GM23248 (cell line): ENCODE measurements at regions not wholly inside any gene's neighbourhood (a gene's known extent, or its start where the extent isn't known, plus 50 kb on each side); places are given as distances from the start of the nearest gene placed in this dataset.

ENCODE experiments used
- DNase-seq: peaks from one replicate; pipeline ENCODE4 v3.0.0-alpha.2; 2015
- H2AFZ ChIP-seq: fragments of 200-600 bp; sonication (generic); 2 replicates; pipeline ENCODE4 v1.6.1; 2016; ENCODE audit warnings: antibody characterized with exemption
- H3F3A ChIP-seq: fragments of 200-600 bp; sonication (generic); 2 replicates; pipeline ENCODE4 v1.6.1; 2016; ENCODE audit warnings: mild to moderate bottlenecking, antibody characterized with exemption, mixed run types; ENCODE audit not compliant: insufficient read depth
- H3K27ac ChIP-seq: fragments of 200-600 bp; sonication (generic); 2 replicates; pipeline ENCODE4 v1.5.1; 2016; ENCODE audit warnings: mild to moderate bottlenecking
- H3K27me3 ChIP-seq: fragments of 200-600 bp; sonication (generic); replicated peaks from 2 replicates; pipeline ENCODE4 v1.6.1; 2016; ENCODE audit warnings: mild to moderate bottlenecking; ENCODE audit not compliant: insufficient read depth
- H3K36me3 ChIP-seq: fragments of 200-600 bp; sonication (generic); 2 replicates; pipeline ENCODE4 v1.6.1; 2016; ENCODE audit warnings: low read depth, mild to moderate bottlenecking
- H3K4me1 ChIP-seq: fragments of 200-600 bp; sonication (generic); 2 replicates; pipeline ENCODE4 v1.6.1; 2016; ENCODE audit warnings: mild to moderate bottlenecking; ENCODE audit not compliant: insufficient read depth
- H3K4me2 ChIP-seq: fragments of 200-600 bp; sonication (generic); one replicate; pipeline ENCODE4 v1.6.1; 2016; ENCODE audit warnings: mild to moderate bottlenecking; ENCODE audit not compliant: unreplicated experiment
- H3K4me3 ChIP-seq: fragments of 200-600 bp; sonication (generic); 2 replicates; pipeline ENCODE4 v1.5.1; 2016; ENCODE audit warnings: mild to moderate bottlenecking
- H3K79me2 ChIP-seq: fragments of 200-600 bp; sonication (generic); 2 replicates; pipeline ENCODE4 v1.6.1; 2016; ENCODE audit warnings: mild to moderate bottlenecking; ENCODE audit not compliant: insufficient read depth
- H3K9ac ChIP-seq: fragments of 200-600 bp; sonication (generic); 2 replicates; pipeline ENCODE4 v1.6.1; 2016; ENCODE audit warnings: mild to moderate bottlenecking
- H3K9me2 ChIP-seq: fragments of 200-600 bp; sonication (generic); 2 replicates; pipeline ENCODE4 v1.6.1; 2016; ENCODE audit warnings: mixed run types, mild to moderate bottlenecking, moderate library complexity; ENCODE audit not compliant: insufficient read depth
- H3K9me3 ChIP-seq: fragments of 200-600 bp; sonication (generic); one replicate; pipeline ENCODE4 v1.6.1; 2017; ENCODE audit warnings: low read depth
- H4K20me1 ChIP-seq: fragments of 200-600 bp; sonication (generic); 2 replicates; pipeline ENCODE4 v1.6.0; 2016; ENCODE audit not compliant: insufficient read depth
- EZH2 ChIP-seq: fragments of 200-600 bp; sonication (generic); IDR thresholded peaks from 2 replicates; pipeline ENCODE4 v1.6.1; 2018; ENCODE audit warnings: antibody characterized with exemption, mild to moderate bottlenecking; ENCODE audit not compliant: insufficient read depth, poor library complexity, severe bottlenecking
- EZH2phosphoT487 ChIP-seq: fragments of 200-600 bp; sonication (generic); IDR thresholded peaks from 2 replicates; pipeline ENCODE4 v1.6.1; 2018; ENCODE audit warnings: antibody characterized with exemption, moderate library complexity, mild to moderate bottlenecking, low read depth; ENCODE audit not compliant: insufficient read depth
- WGBS, 2 experiments: methylation state at CpG; one replicate each; pipeline ENCODE4 v1.1.6; 2015 to 2017; ENCODE audit warnings: low lambda C conversion rate in 2 of 2, low coverage in 1 of 2; ENCODE audit errors: missing lambda C conversion rate in 2 of 2; 5-methylcytosine and 5-hydroxymethylcytosine counted together
- in situ Hi-C: fragments of 300-500 bp; cut with MboI; formaldehyde crosslinking; loops from 2 replicates; pipeline ENCODE4 v1.15.0; 2020

DNA sequence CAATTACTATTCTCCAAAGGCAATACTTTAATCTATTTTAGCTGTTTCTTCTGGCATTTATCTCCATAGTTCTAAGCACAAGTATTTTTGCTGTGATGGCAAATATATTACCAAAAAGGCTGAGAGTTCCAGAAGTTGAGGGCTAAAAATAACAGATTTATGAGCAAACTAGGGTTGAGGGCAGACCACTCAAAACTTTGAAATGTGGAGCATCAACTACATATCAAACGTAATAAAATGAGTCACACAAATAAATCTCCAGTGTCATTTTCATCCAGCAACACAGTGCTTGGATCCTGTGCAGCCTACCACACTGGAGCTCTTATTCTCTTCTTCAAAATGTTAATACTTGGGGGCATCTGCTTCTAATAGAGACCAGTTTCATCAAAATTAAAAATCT is 163.9 kb downstream of the HS3ST1 start:
- no peak overlapping the region for H3K27ac ChIP-seq
- H2AFZ ChIP-seq, result no peak overlapping the region
- no peaks in the 10 kb centered on the region for H3K9me3 ChIP-seq
- H3K9ac ChIP-seq, result no peak overlapping the region
- H4K20me1 ChIP-seq, result no peaks in the 10 kb centered on the region
- 0% methylated on average over 1 of the region's 1 CpG for WGBS, 2 experiments
- no peak for TF ChIP-seq EZH2
- TF ChIP-seq EZH2phosphoT487, result no peak
- H3K9me2 ChIP-seq, result no peaks in the 10 kb centered on the region
- no peak overlapping the region for H3K4me2 ChIP-seq
- H3K79me2 ChIP-seq, result no peaks in the 10 kb centered on the region
- no peaks in the 10 kb centered on the region for H3K27me3 ChIP-seq
- DNase-seq, result no peak
- H3K4me3 ChIP-seq, result no peak overlapping the region
- in situ Hi-C loops, result no loop called here
- no peaks in the 10 kb centered on the region for H3K36me3 ChIP-seq
- no peaks in the 10 kb centered on the region for H3K4me1 ChIP-seq
- no peaks in the 10 kb centered on the region for H3F3A ChIP-seq

DNA sequence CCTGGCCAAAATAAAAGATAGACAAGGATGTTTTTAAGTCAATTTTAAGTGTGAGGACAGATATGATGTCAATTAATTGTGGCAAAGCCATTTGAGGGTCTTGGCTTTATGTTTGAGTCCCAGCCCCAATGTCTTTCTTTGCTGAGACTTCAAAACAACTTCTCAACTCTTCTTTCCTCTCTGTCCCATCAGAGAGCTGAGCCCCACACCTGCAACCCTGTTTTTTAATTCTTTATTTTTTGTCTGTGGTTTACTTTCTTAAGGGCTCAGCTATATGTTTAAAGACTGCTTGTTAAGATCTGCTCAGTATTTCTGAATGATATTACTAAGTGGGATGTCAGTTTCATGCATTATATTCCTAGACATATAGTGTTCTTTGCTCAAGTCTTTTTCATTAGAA is 164.3 kb downstream of the HS3ST1 start:
- Histone ChIP-seq H4K20me1 (no peaks in the 10 kb centered on the region), H3K4me3 (no peak overlapping the region), H3K9me2 (no peaks in the 10 kb centered on the region), H3K27me3 (no peaks in the 10 kb centered on the region), H3K9ac (no peak overlapping the region), H2AFZ (no peak overlapping the region), H3K27ac (no peak overlapping the region), H3K9me3 (no peaks in the 10 kb centered on the region), H3K4me1 (no peaks in the 10 kb centered on the region), H3F3A (no peaks in the 10 kb centered on the region), H3K4me2 (no peak overlapping the region), H3K79me2 (no peaks in the 10 kb centered on the region), H3K36me3 (no peaks in the 10 kb centered on the region)
- no peak for TF ChIP-seq EZH2phosphoT487
- TF ChIP-seq EZH2, result no peak
- DNase-seq, result no peak
- in situ Hi-C loops, result no loop called here

DNA sequence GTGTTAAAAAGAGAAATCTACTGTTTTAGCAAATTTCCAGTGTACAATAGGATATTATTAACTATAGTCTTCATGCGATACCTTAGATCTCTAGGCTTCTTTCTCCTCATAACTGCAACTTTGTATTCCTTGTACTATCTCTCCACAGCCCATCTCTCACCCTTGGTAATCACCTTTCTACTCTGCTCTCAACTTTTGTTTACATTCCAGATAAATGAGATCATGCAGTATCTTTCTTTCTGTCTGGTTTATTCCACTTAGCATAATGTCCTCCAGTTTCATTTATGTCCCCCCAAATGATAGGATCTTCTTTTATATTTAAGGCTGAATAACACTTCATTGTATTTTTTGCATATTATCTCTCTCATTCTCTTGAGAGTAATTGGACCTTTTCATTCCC is 165.5 kb downstream of the HS3ST1 start:
- Histone ChIP-seq H3F3A (no peaks in the 10 kb centered on the region), H3K9me2 (no peaks in the 10 kb centered on the region), H3K9me3 (no peaks in the 10 kb centered on the region), H3K27ac (no peak overlapping the region), H3K9ac (no peak overlapping the region), H3K4me1 (no peaks in the 10 kb centered on the region), H3K79me2 (no peaks in the 10 kb centered on the region), H2AFZ (no peak overlapping the region), H4K20me1 (no peaks in the 10 kb centered on the region), H3K4me2 (no peak overlapping the region), H3K27me3 (no peaks in the 10 kb centered on the region), H3K4me3 (no peak overlapping the region), H3K36me3 (no peaks in the 10 kb centered on the region)
- in situ Hi-C loops, result no loop called here
- DNase-seq, result no peak
- WGBS, 2 experiments, result 9 to 44% methylated on average over 1 of the region's 1 CpG
- no peak for TF ChIP-seq EZH2phosphoT487

DNA sequence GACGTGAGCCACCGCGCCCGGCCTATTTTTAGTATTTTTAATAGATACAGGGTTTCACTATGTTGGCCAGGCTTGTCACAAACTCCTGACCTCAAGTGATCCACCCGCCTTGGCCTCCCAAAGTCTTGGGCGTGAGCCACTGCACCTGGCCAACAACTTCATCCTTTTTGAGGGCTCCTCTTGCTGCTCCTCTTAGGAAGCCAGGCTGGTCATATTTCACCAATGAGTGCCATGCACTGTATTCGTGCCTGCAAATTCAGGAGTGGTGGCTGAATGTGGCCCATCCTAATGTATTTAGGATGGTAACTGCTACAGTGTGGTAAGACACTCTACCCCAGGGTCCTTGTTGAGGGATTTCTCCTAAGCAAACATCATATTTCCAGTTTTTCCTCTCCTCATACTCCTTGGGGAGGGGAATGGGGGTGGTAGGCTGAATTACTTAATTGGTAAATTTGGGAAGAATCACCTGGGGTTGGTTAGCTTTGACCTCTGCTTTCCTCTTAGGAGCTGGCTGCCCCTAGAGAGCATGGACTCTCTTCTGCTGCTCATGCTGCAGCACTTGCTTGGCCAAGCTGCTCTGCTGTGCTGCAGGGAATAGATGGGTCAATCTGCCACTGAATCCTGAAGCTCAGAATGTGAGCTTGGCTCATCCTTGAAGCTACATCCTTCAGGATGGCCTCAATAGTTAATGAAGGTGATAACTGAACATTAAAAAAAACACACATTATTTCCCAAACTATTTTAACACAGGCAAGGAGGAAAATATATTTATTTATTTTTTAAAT is 167.4 kb downstream of the HS3ST1 start:
- TF ChIP-seq EZH2phosphoT487, result no peak
- TF ChIP-seq EZH2, result no peak
- no peak overlapping the region for H3K27ac ChIP-seq
- in situ Hi-C loops, result no loop called here
- H3K27me3 ChIP-seq, result no peaks in the 10 kb centered on the region
- no peak overlapping the region for H3K4me3 ChIP-seq
- no peak overlapping the region for H3K9ac ChIP-seq
- H2AFZ ChIP-seq, result no peak overlapping the region
- no peaks in the 10 kb centered on the region for H3K9me3 ChIP-seq
- no peaks in the 10 kb centered on the region for H3F3A ChIP-seq
- no peaks in the 10 kb centered on the region for H3K4me1 ChIP-seq
- no peak overlapping the region for H3K4me2 ChIP-seq
- H3K9me2 ChIP-seq, result no peaks in the 10 kb centered on the region
- H3K79me2 ChIP-seq, result no peaks in the 10 kb centered on the region
- no peaks in the 10 kb centered on the region for H4K20me1 ChIP-seq
- no peak for DNase-seq
- H3K36me3 ChIP-seq, result no peaks in the 10 kb centered on the region
- WGBS, 2 experiments, result 56 to 59% methylated on average over 7 of the region's 7 CpGs

DNA sequence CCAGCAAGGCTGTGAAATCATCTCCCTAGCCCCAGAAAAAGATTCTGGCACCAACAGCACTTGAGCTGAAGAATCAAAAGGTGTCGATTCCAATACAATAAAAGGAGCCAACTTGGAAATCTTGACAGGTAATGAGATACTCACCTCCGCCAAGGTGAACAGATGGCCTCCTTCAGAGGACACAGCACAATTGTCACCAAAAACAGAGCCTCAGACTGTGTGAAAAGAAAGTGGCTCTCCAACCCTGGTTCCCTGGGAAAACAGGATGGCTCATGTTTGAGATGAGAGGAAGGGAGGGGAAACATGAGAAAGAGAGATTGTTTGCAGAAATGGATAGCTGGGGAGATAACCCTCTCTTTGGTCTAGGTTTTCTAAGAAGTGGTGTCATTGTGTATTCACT is 168.9 kb downstream of the HS3ST1 start:
- no peaks in the 10 kb centered on the region for H4K20me1 ChIP-seq
- H3K9me3 ChIP-seq, result no peaks in the 10 kb centered on the region
- H3K4me1 ChIP-seq, result no peaks in the 10 kb centered on the region
- H2AFZ ChIP-seq, result no peak overlapping the region
- TF ChIP-seq EZH2, result no peak
- no peak for TF ChIP-seq EZH2phosphoT487
- H3K9ac ChIP-seq, result no peak overlapping the region
- no peaks in the 10 kb centered on the region for H3K36me3 ChIP-seq
- no peak overlapping the region for H3K4me3 ChIP-seq
- H3K9me2 ChIP-seq, result no peaks in the 10 kb centered on the region
- no peaks in the 10 kb centered on the region for H3F3A ChIP-seq
- H3K4me2 ChIP-seq, result no peak overlapping the region
- in situ Hi-C loops, result no loop called here
- no peaks in the 10 kb centered on the region for H3K27me3 ChIP-seq
- no peaks in the 10 kb centered on the region for H3K79me2 ChIP-seq
- 11 to 26% methylated on average over 2 of the region's 2 CpGs for WGBS, 2 experiments
- no peak overlapping the region for H3K27ac ChIP-seq
- no peak for DNase-seq
